Activated naive CD4-positive, alpha-beta T cell treated with anti-CD3 and anti-CD28 coated beads for 36 hours (primary cell): ENCODE measurements at regions not wholly inside any gene's neighbourhood (a gene's known extent, or its start where the extent isn't known, plus 50 kb on each side); places are given as distances from the start of the nearest gene placed in this dataset.

Experiments
- CTCF ChIA-PET: fragments of 350-600 bp; sonication (Branson Sonifier 250); formaldehyde crosslinking; loops from one replicate; lab custom pipeline; 2021; ENCODE audit warnings: antibody characterized with exemption; lab: Charles Lee
- DNase-seq: peaks from one replicate; pipeline ENCODE4 v3.0.0-alpha.2; 2020
- H3K27ac Mint-ChIP-seq: one replicate; pipeline ENCODE4 v1.8.0; 2021; ENCODE audit warnings: mild to moderate bottlenecking, mixed read lengths
- H3K27me3 Mint-ChIP-seq: one replicate; pipeline ENCODE4 v1.8.0; 2021; ENCODE audit warnings: low read depth, mixed read lengths
- H3K36me3 Mint-ChIP-seq: one replicate; pipeline ENCODE4 v1.8.0; 2021; ENCODE audit warnings: low read depth, mixed read lengths
- H3K4me1 Mint-ChIP-seq: one replicate; pipeline ENCODE4 v1.8.0; 2021; ENCODE audit warnings: low read depth, mixed read lengths
- H3K4me3 Mint-ChIP-seq: one replicate; pipeline ENCODE4 v1.8.0; 2021; ENCODE audit warnings: mild to moderate bottlenecking, moderate library complexity, mixed read lengths
- H3K9me3 Mint-ChIP-seq: one replicate; pipeline ENCODE4 v1.8.0; 2021; ENCODE audit warnings: mixed read lengths
- intact Hi-C: fragments of 100-400 bp; cut with micrococcal nuclease; formaldehyde crosslinking; loops from one replicate; pipeline ENCODE4 v1.15.1; 2023

DNA sequence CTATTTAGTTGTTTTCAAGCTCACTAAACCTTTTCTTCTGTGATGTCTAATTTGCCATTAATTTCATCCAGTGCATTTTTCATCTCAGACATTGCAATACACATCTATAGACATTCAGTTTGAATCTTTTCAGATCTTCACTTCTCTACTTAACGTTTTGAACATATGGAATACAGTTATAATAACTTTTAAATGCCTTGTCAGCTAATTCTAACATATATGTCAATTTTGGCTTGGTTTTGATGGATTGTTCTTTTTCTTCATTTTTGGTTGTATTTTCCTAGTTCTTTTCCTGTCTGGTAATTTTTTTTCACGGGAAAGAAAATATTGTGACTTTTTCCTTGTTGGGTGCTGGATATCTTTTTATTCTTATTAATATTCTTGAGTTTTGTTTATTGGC, 215.3 kb downstream of the ATP23 start:
- no peak overlapping the region for H3K27ac Mint-ChIP-seq
- H3K27me3 Mint-ChIP-seq = peaks cover 5% of the 10 kb centered on the region
- H3K36me3 Mint-ChIP-seq = no peaks in the 10 kb centered on the region
- H3K4me3 Mint-ChIP-seq = no peak overlapping the region
- intact Hi-C loops = no loop called here
- CTCF ChIA-PET = interaction anchor here (0.6 kb wide), 1 partner anchor 82 kb away, joined by 3 read pairs; no protein-coding TSS in a partner anchor
- H3K4me1 Mint-ChIP-seq = no peaks in the 10 kb centered on the region
- H3K9me3 Mint-ChIP-seq = no peaks in the 10 kb centered on the region
- no peak for DNase-seq

DNA sequence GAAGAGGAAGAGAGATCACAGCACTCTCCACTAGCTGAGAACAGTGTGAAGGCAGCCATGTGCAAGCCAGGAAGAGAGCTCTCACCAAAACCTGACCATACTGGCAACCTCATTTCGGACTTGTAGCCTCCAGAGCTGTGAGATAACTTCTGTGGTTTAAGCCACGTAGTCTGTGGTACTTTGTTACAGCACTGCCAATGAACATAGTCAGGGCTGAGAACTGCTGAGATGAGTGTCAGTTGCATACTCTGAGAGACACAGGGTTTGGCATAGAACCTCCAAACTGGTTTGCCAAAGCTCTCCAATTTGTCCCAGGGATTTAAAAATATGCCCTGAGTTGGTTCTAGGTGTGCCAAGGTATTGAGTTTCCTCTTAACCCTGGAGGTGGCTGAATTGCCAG, 218.6 kb downstream of the ATP23 start:
- H3K4me3 Mint-ChIP-seq = no peak overlapping the region
- no peaks in the 10 kb centered on the region for H3K36me3 Mint-ChIP-seq
- H3K9me3 Mint-ChIP-seq = no peaks in the 10 kb centered on the region
- CTCF ChIA-PET = interaction anchor here (1.4 kb wide), 1 partner anchor 20 kb away, joined by 4 read pairs; no protein-coding TSS in a partner anchor
- peaks cover 2% of the 10 kb centered on the region for H3K27me3 Mint-ChIP-seq
- no peak for DNase-seq
- H3K4me1 Mint-ChIP-seq = no peaks in the 10 kb centered on the region
- intact Hi-C loops = no loop called here
- no peak overlapping the region for H3K27ac Mint-ChIP-seq

DNA sequence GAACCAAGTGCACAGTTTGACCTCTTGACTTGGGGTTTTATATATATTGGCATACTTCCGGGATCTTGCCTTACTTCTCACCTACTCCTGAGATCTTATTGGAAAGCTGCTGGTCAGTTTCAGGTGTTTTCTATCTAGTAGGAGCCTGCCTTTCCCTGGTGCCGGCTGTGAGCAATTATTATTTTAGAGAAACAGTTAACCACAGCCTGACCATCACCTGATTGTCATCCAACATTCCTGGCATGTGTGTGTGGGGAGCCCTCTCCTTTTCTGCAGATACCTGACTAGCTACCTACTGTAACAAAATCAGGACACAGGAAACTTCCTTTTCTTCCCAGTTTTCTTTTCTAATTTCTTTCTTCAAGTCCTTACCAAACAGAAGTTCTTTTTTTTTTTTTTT, 220.4 kb downstream of the ATP23 start:
- H3K4me1 Mint-ChIP-seq = no peaks in the 10 kb centered on the region
- CTCF ChIA-PET = no interaction called here
- H3K9me3 Mint-ChIP-seq = no peaks in the 10 kb centered on the region
- H3K27ac Mint-ChIP-seq = no peak overlapping the region
- no peaks in the 10 kb centered on the region for H3K36me3 Mint-ChIP-seq
- H3K4me3 Mint-ChIP-seq = no peak overlapping the region
- intact Hi-C loops = no loop called here
- no peak for DNase-seq
- H3K27me3 Mint-ChIP-seq = peaks cover 6% of the 10 kb centered on the region

DNA sequence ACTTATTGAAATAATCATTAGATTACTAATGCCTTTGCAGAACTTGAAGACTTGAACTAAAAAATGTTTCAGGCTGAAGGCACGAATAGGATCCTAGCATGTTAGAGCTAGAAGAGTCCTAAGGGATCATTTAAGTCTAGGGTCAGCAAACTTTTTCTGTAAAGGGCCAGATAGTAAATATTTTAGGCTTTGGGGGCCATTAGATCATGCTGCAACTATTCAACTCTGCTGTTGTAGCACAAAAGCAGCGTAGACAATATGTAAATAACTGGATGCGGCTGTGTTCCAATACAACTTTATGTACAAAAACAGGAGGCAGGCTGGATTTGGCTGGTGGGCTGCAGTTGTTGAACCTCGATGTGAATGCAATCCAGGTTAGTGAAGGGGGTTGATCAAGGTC, 221.7 kb downstream of the ATP23 start:
- no peak for DNase-seq
- CTCF ChIA-PET = interaction anchor here (0.8 kb wide), 1 partner anchor 15 kb away, joined by 3 read pairs; no protein-coding TSS in a partner anchor
- no peaks in the 10 kb centered on the region for H3K9me3 Mint-ChIP-seq
- no peaks in the 10 kb centered on the region for H3K4me1 Mint-ChIP-seq
- no peaks in the 10 kb centered on the region for H3K36me3 Mint-ChIP-seq
- H3K27me3 Mint-ChIP-seq = peaks cover 6% of the 10 kb centered on the region
- no peak overlapping the region for H3K4me3 Mint-ChIP-seq
- intact Hi-C loops = no loop called here
- no peak overlapping the region for H3K27ac Mint-ChIP-seq

DNA sequence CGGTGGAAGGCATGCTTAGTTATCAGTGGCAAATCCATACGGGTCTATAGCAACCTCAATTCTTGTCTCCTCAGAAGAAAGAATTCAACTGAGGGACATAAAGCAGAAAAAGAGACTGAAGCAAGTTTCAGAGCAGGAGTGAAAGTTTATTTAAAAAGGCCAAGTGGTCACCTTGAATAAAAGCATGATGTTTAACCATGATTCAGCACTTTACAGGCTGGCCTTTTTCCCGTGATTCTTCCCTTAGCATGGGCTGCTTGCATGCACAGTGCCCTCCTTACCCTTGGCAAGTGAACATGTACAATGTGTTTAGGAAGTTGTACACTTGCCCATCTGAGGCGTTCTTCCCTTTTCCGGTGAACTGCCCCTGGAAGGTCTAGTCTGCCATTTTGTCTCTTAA, 225.3 kb downstream of the ATP23 start:
- Mint-ChIP-seq H3K27me3 (peaks cover 16% of the 10 kb centered on the region), H3K4me3 (no peak overlapping the region), H3K4me1 (no peaks in the 10 kb centered on the region), H3K36me3 (no peaks in the 10 kb centered on the region), H3K27ac (no peak overlapping the region), H3K9me3 (no peaks in the 10 kb centered on the region)
- intact Hi-C loops = no loop called here
- CTCF ChIA-PET = no interaction called here
- DNase-seq = no peak

DNA sequence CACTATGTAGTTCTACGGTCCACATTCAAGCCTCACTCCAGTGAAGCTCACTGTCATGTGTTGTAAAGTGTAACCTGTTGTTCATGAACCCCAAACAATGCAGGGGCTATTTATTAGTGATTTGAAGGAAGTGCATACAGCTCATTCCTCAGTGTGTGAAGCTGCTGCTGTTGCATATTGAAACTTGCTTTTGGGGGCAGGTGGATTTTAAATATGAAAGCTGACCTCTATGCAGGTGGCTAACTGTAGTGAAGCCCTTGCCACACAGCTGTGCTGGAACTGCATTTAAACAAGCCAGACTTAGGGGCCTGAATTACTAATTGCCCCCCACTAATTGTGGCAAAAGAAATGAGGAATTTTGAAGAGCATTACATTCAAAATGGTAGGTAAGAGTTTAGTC, 226.3 kb downstream of the ATP23 start:
- CTCF ChIA-PET = no interaction called here
- H3K27me3 Mint-ChIP-seq = peaks cover 16% of the 10 kb centered on the region
- intact Hi-C loops = no loop called here
- no peak overlapping the region for H3K4me3 Mint-ChIP-seq
- no peaks in the 10 kb centered on the region for H3K36me3 Mint-ChIP-seq
- H3K4me1 Mint-ChIP-seq = no peaks in the 10 kb centered on the region
- no peaks in the 10 kb centered on the region for H3K9me3 Mint-ChIP-seq
- no peak for DNase-seq
- H3K27ac Mint-ChIP-seq = no peak overlapping the region

DNA sequence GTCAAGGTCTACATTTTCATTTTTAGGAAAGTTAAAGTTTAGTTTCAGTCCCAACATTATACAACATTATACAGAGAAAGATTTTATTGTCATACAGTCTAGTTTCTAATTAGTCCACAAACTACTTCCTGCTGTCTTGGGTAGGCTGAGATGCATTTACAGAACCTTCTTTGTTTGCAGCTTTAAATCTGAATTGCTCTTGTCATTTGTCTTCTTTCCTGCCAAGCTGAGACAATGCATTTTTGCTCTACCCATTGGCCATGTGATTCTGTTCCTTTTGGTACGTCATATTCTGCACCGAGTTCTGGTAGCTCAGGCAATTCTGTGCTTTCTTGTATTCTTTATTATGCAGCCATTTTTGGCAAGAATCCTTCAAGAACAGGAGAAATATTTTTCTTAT, 228.5 kb downstream of the ATP23 start:
- intact Hi-C loops = no loop called here
- Mint-ChIP-seq H3K36me3 (no peaks in the 10 kb centered on the region), H3K4me3 (no peak overlapping the region), H3K4me1 (no peaks in the 10 kb centered on the region), H3K27me3 (peaks cover 16% of the 10 kb centered on the region), H3K9me3 (no peaks in the 10 kb centered on the region), H3K27ac (no peak overlapping the region)
- DNase-seq = no peak
- CTCF ChIA-PET = no interaction called here

DNA sequence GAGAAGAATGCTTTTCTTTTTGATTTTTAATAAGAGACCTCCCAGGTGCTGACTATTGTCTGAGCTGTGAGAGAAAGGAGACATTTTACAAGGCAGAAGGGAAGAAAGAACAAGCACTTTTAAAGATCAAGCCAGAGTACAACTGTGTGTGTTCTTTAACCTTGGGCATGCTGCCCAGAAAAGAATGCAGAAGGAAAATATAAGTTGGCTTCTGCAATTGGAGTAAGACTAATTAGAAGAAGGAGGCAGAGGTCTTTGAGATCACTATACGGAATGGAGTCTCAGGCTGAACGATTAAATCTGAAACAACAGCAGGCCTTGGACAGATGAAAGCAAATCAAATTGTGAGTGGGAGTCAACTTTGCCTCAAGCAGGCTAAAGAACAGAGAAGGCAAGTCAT, 230.5 kb downstream of the ATP23 start:
- Mint-ChIP-seq H3K4me1 (no peaks in the 10 kb centered on the region), H3K27ac (no peak overlapping the region), H3K27me3 (peaks cover 18% of the 10 kb centered on the region), H3K9me3 (no peaks in the 10 kb centered on the region), H3K36me3 (no peaks in the 10 kb centered on the region), H3K4me3 (no peak overlapping the region)
- CTCF ChIA-PET = no interaction called here
- intact Hi-C loops = no loop called here
- no peak for DNase-seq

DNA sequence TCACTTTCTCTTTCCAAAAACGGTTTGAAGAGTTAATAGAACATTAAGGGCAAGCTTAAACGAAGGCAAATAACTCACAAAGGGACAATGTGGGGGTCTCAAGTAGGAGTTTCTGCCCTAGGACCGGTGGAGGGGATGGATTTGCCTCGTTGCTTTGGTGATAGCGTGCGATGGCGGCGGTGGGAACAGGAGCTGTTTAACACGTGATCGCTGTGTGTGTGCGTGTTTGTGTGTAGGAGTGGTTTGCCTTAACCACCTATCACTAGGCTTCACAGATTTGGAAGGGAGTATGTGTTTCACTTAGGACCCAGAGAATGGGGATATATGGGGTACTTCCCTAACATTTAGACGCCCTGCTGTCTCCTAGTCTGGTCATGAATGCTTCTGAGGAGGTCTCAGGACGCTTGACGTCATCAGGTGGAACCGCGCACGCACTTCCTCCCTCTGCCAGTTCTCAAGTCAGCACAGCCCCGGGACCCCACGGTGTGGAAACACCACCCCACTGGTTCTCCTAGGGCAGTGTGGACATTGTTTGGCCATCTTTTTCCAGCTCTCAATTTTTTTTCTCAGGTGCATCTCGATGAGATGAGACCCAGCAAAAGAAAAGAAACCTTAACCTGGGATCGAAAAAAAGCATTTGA, 231.2 kb downstream of the ATP23 start:
- Mint-ChIP-seq H3K4me3 (no peak overlapping the region), H3K27ac (no peak overlapping the region), H3K27me3 (peaks cover 19% of the 10 kb centered on the region), H3K9me3 (no peaks in the 10 kb centered on the region), H3K36me3 (no peaks in the 10 kb centered on the region), H3K4me1 (no peaks in the 10 kb centered on the region)
- no peak for DNase-seq
- CTCF ChIA-PET = no interaction called here
- intact Hi-C loops = no loop called here

DNA sequence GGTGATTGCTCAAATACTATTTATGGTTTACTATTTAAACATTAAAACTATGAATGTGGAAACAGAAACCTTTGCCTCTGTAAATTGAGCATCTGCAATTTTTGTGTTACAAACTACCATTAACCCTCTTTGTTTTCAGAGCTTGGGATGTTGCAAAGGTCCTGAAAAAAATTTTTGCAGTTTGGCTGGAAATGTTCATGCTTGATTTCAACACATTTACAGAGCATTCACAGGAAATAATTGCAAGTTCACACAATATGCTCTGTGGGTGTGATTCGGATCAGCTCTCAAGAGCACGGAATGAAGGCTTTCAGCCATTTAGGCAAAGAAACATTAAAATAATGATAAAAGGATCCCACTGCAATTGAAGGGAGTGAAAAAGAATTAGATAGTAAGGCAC, 232.9 kb downstream of the ATP23 start:
- Mint-ChIP-seq H3K4me1 (no peaks in the 10 kb centered on the region), H3K36me3 (no peaks in the 10 kb centered on the region), H3K4me3 (no peak overlapping the region), H3K9me3 (no peaks in the 10 kb centered on the region), H3K27ac (no peak overlapping the region), H3K27me3 (peaks cover 20% of the 10 kb centered on the region)
- CTCF ChIA-PET = interaction anchor here (0.6 to 0.7 kb wide), 2 partner anchors 251 to 287 kb away, joined by 3 read pairs; no protein-coding TSS in a partner anchor
- no peak for DNase-seq
- intact Hi-C loops = no loop called here

DNA sequence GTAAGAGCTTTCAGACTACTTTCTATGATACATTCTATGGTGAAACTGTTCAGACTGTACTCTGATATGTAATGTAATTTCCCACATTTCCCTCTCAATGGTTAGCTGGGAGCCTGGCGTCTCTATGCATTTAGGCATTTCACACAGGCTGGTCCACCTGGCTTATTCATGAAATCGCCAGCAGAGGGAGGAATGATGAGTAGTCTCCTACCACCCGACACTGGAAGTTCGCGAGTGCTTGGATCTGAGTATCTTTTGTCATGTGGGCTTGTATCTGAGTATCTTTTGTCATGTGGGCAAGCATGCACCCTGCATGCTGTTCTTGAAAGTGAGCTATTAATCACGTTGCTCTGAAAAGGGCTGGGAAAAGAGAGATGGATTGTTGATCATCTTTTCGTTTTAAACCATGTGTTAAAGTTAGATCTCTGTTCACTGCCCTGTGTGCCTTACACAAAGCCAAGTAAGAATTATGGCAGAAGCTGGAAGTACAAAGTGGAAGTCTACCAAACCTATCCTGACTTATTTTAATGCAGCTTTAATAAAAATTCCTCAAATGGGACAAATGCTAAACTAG, 235.0 kb downstream of the ATP23 start:
- intact Hi-C loops = no loop called here
- CTCF ChIA-PET = interaction anchor here (1.0 to 1.1 kb wide), 3 partner anchors 12 to 130 kb away, joined by 3 to 4 read pairs (median 3); no protein-coding TSS in a partner anchor
- Mint-ChIP-seq H3K4me1 (no peaks in the 10 kb centered on the region), H3K27ac (no peak overlapping the region), H3K36me3 (no peaks in the 10 kb centered on the region), H3K9me3 (no peaks in the 10 kb centered on the region), H3K4me3 (no peak overlapping the region), H3K27me3 (peaks cover 11% of the 10 kb centered on the region)
- no peak for DNase-seq

DNA sequence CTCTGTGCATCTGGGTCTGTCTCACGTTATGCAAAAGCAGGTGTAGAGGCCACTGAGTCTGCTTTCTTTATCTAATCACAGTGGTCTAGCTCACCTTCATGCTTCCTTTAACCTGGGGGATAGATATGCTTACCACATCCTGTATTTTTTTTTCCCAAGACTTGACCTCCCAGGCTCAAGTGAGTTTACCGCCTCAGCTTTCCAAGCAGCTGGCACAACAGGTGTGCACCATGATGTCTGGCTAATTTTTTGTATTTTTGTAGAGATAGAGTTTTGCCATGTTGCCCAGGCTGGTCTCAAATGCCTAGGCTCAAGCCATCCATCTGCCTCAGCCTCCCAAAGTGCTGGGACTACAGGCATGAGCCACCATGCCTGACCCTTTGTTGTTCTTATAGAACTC, 236.0 kb downstream of the ATP23 start:
- no peaks in the 10 kb centered on the region for H3K4me1 Mint-ChIP-seq
- no peak for DNase-seq
- no peaks in the 10 kb centered on the region for H3K9me3 Mint-ChIP-seq
- CTCF ChIA-PET = no interaction called here
- H3K4me3 Mint-ChIP-seq = no peak overlapping the region
- peaks cover 11% of the 10 kb centered on the region for H3K27me3 Mint-ChIP-seq
- intact Hi-C loops = no loop called here
- H3K27ac Mint-ChIP-seq = no peak overlapping the region
- no peaks in the 10 kb centered on the region for H3K36me3 Mint-ChIP-seq

DNA sequence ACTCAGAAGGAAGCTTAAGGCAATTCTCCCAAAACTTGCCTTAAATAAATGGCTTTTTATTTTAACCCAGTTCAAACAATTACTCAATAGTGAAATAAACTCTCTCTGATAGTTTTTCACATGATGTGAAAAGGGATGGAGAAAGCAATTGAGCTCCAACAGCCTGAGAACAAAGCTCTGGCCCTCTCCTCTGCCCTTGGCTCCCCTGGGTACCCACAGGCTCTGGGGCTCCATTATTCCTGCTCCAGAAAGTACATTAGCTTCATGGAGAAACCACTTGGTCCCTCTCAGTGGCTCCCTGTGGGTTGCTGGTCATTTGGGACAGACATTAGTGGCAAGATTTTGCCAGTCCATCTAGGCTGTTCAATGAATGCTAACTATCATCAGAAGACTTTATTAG, 242.8 kb downstream of the ATP23 start:
- H3K4me1 Mint-ChIP-seq = no peaks in the 10 kb centered on the region
- H3K36me3 Mint-ChIP-seq = no peaks in the 10 kb centered on the region
- H3K9me3 Mint-ChIP-seq = peaks cover 4% of the 10 kb centered on the region
- CTCF ChIA-PET = no interaction called here
- DNase-seq = no peak
- intact Hi-C loops = no loop called here
- H3K27me3 Mint-ChIP-seq = no peaks in the 10 kb centered on the region
- no peak overlapping the region for H3K4me3 Mint-ChIP-seq
- H3K27ac Mint-ChIP-seq = no peak overlapping the region
